ENCODE measurements at regions not wholly inside any gene's neighbourhood (a gene's known extent, or its start where the extent isn't known, plus 50 kb on each side); places are given as distances from the start of the nearest gene placed in this dataset.

- TF ChIP-seq SMC3 (conservative IDR thresholded peaks at IDR 0.05; ENCODE audit: insufficient read depth, low read depth, low read length) (no peak), REST (IDR thresholded peaks at IDR 0.05; ENCODE audit: borderline replicate concordance) (no peak), REST (CRISPR knock-in tag; IDR thresholded peaks at IDR 0.05; ENCODE audit: low read depth) (no peak), CHD1 (IDR thresholded peaks at IDR 0.05; ENCODE audit: low read length) (no peak), PKNOX1 (IDR thresholded peaks at IDR 0.05) (no peak), ZNF184 (CRISPR knock-in tag; IDR thresholded peaks at IDR 0.05) (no peak), FOXO4 (CRISPR knock-in tag; IDR thresholded peaks at IDR 0.05) (no peak), RAD21 (CRISPR knock-in tag; conservative IDR thresholded peaks at IDR 0.05 in 1 of 2, IDR thresholded peaks at IDR 0.05 in 1 of 2) (no peak), CTCF (IDR thresholded peaks at IDR 0.05 in 2 of 3, conservative IDR thresholded peaks at IDR 0.05 in 1 of 3; ENCODE audit: insufficient read depth in 2 of 3, low read depth in 1 of 3, low read length in 3 of 3) (no peak), HIVEP1 (CRISPR knock-in tag; IDR thresholded peaks at IDR 0.05) (no peak), POLR2A (conservative IDR thresholded peaks at IDR 0.05) (no peak), ZKSCAN1 (IDR thresholded peaks at IDR 0.05; ENCODE audit: low read depth, low read length) (no peak), POLR2G (IDR thresholded peaks at IDR 0.05; ENCODE audit: low read depth, low read length) (no peak)
Measured at GRCh38 chr21:31410499-31411131, 66.6 kb upstream of the TIAM1 start.
